ENCODE measurements at regions not wholly inside any gene's neighbourhood (a gene's known extent, or its start where the extent isn't known, plus 50 kb on each side); places are given as distances from the start of the nearest gene placed in this dataset.
"Not testable (repeated sequence)": the region's sequence is repeated elsewhere in the genome, so short reads cannot be mapped to it uniquely, and the experiment has no call there.

GRCh38 chr18:70417847-70418246 lies 129.0 kb downstream of the SOCS6 start:
- no peak for DNase-seq (ENCODE audit: low read depth in 4 of 4, low spot score in 2 of 4)

GRCh38 chr18:70416496-70416895 lies 127.7 kb downstream of the SOCS6 start:
- DNase-seq (ENCODE audit: low read depth in 4 of 4, low spot score in 2 of 4) = no peak

- no peak for DNase-seq (ENCODE audit: low read depth in 4 of 4, low spot score in 2 of 4)
Measured at GRCh38 chr18:70415823-70416488, 127.1 kb downstream of the SOCS6 start.

GRCh38 chr18:70414315-70414900 lies 125.6 kb downstream of the SOCS6 start:
- no peak for DNase-seq (ENCODE audit: low read depth in 4 of 4, low spot score in 2 of 4)

GRCh38 chr18:70413455-70413854 lies 124.6 kb downstream of the SOCS6 start:
- DNase-seq (ENCODE audit: low read depth in 4 of 4, low spot score in 2 of 4) = no peak

- DNase-seq (ENCODE audit: low read depth in 4 of 4, low spot score in 2 of 4) = no peak
Measured at GRCh38 chr18:70411876-70412435, 123.1 kb downstream of the SOCS6 start.

GRCh38 chr18:70411307-70411706 lies 122.5 kb downstream of the SOCS6 start:
- DNase-seq (ENCODE audit: low read depth in 4 of 4, low spot score in 2 of 4) = no peak

- DNase-seq (ENCODE audit: low read depth in 4 of 4, low spot score in 2 of 4) = no peak
Measured at GRCh38 chr18:70405052-70405451, 116.2 kb downstream of the SOCS6 start.

- no peak for DNase-seq (ENCODE audit: low read depth in 4 of 4, low spot score in 2 of 4)
Measured at GRCh38 chr18:70400476-70400875, 111.6 kb downstream of the SOCS6 start.

- DNase-seq (ENCODE audit: low read depth in 4 of 4, low spot score in 2 of 4) = no peak
Measured at GRCh38 chr18:70398076-70398475, 109.2 kb downstream of the SOCS6 start.

GRCh38 chr18:70397259-70397925 lies 108.5 kb downstream of the SOCS6 start:
- DNase-seq (ENCODE audit: low read depth in 4 of 4, low spot score in 2 of 4) = no peak

GRCh38 chr18:70395771-70396170 lies 106.9 kb downstream of the SOCS6 start:
- DNase-seq (ENCODE audit: low read depth in 4 of 4, low spot score in 2 of 4) = not testable (repeated sequence)

GRCh38 chr18:70394672-70395071 lies 105.8 kb downstream of the SOCS6 start:
- DNase-seq (ENCODE audit: low read depth in 4 of 4, low spot score in 2 of 4) = no peak

- DNase-seq (ENCODE audit: low read depth in 4 of 4, low spot score in 2 of 4) = no peak
Measured at GRCh38 chr18:70390371-70391090, 101.7 kb downstream of the SOCS6 start.

GRCh38 chr18:70389036-70389435 lies 100.2 kb downstream of the SOCS6 start:
- DNase-seq (ENCODE audit: low read depth in 4 of 4, low spot score in 2 of 4) = not testable (repeated sequence)

- no peak for DNase-seq (ENCODE audit: low read depth in 4 of 4, low spot score in 2 of 4)
Measured at GRCh38 chr18:70387027-70387426, 98.2 kb downstream of the SOCS6 start.

GRCh38 chr18:70386582-70386981 lies 97.7 kb downstream of the SOCS6 start:
- DNase-seq (ENCODE audit: low read depth in 4 of 4, low spot score in 2 of 4) = no peak

GRCh38 chr18:70385474-70385873 lies 96.6 kb downstream of the SOCS6 start:
- no peak for DNase-seq (ENCODE audit: low read depth in 4 of 4, low spot score in 2 of 4)

GRCh38 chr18:70384181-70384790 lies 95.4 kb downstream of the SOCS6 start:
- no peak for DNase-seq (ENCODE audit: low read depth in 4 of 4, low spot score in 2 of 4)

- DNase-seq (ENCODE audit: low read depth in 4 of 4, low spot score in 2 of 4) = no peak
Measured at GRCh38 chr18:70382992-70383717, 94.3 kb downstream of the SOCS6 start.

Data from left renal cortex interstitium (tissue), 4 donors.